ENCODE measurements at regions not wholly inside any gene's neighbourhood (a gene's known extent, or its start where the extent isn't known, plus 50 kb on each side); places are given as distances from the start of the nearest gene placed in this dataset.

DNA sequence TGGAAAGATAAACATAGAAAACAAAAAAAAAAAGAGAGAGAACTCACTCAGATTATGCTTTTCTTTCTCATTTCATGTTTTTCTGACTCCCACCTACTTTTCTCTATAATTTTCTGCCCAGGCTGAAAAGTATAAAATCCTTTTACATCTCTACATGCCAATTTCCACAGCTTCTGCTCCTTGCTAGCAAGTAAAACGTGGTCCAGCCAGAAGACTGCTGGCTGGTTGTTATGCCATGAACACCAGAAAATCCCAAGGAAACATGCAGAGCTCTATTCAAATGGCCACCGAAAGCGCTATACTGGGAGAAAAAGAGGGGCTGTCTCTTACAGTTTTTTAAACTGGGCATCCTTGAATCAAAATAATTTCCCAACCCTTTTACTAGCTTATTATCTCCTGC lies 512.8 kb upstream of the ID4 start:
- no peak for DNase-seq (ENCODE audit: low read depth in 2 of 2)

DNA sequence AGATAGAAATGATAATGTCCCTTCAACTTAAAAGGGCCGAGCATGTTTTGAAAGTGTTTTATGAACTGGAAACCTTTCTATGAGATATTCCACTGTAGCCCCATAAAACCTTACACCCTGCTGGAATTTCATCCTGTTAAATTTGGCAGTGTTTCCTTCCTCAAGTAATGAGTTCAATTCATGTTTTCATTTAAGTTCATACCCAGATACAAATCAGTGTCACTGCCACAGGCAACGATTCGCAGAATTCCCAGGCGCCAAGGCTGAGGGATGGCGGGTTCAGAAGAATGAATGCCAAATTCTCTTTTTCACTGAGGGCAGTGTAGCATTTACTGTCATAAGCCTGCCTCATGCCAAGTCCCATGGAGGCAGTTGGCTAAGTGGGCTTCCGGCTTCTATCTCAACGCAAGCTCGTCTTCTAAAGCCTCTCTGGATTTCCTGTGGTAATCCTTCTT lies 511.8 kb upstream of the ID4 start:
- no peak for DNase-seq (ENCODE audit: low read depth in 2 of 2)

DNA sequence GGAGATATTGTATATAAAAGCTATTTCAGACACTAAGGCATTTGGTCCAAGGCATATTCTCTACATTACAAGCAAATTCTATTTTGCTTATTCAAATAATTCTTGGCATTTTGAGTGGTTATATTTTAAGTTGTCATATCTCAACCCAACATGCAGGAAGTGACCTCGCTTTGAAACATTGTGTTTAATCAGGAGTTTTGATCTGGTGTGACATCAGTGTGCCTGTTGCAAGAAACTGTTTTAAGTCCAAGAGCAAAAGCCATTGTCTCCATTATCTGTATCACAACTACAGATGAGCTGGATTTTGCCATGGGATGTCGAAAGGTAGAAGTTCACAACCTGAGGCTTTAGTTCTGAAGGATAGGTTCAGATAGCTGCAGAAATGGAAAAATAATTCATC lies 509.9 kb upstream of the ID4 start:
- no peak for DNase-seq (ENCODE audit: low read depth in 2 of 2)

DNA sequence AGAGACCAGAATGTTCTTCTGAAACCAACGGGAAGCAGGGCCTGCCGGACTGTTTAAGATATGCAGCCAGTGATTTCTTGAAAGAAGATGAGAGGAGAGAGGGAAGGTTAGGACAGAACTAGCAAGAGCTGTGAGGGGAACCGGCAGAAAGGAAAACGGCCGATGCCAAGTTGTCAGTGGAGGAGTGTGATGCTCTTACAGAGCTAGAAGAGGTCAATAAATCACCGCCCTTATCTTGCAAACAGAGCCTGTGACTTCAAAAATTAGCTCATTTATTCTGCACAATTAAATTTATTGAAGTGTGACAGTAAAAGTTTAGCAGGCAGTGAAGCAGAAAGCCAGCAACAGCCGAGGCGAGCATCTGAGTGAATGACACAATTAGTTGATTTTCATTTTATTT lies 509.5 kb upstream of the ID4 start:
- no peak for DNase-seq (ENCODE audit: low read depth in 2 of 2)

DNA sequence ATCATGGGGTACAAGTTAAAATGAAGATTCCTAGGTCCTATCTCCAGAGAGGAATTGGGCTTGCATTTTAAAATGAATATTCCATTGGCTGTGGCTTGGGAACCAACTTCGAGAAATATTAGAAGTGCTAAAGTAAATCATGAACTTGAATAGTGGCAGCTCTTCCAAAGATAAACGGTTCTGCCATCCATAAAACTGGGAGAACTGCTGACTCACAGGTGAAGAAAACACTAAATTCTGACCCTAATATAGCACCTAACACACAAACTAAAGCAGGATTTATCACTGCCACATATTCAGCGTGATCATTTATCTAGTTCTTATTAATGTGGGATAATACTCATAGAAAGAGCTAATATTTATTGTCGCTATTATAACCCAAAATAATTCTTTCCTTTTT lies 508.1 kb upstream of the ID4 start:
- DNase-seq (ENCODE audit: low read depth in 2 of 2), result no peak

DNA sequence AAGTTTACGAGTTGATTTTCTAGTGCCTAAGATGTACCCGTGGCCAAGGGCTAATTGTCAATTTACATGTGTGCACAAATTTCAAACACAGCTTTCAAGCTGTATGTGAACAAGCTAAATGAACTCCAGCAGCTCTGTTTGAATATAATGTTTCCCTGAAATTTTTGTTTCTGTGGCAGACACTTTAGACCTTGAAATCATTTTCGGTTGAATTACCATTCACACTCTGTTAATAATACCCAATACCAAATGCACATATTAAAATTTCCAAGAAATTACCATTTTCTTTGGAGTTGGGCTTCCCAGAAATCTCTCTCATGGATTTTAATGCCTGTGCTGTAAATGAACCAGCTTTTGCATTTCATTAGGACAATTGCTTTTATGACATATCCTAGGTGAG lies 506.1 kb upstream of the ID4 start:
- DNase-seq (ENCODE audit: low read depth in 2 of 2), result no peak

DNA sequence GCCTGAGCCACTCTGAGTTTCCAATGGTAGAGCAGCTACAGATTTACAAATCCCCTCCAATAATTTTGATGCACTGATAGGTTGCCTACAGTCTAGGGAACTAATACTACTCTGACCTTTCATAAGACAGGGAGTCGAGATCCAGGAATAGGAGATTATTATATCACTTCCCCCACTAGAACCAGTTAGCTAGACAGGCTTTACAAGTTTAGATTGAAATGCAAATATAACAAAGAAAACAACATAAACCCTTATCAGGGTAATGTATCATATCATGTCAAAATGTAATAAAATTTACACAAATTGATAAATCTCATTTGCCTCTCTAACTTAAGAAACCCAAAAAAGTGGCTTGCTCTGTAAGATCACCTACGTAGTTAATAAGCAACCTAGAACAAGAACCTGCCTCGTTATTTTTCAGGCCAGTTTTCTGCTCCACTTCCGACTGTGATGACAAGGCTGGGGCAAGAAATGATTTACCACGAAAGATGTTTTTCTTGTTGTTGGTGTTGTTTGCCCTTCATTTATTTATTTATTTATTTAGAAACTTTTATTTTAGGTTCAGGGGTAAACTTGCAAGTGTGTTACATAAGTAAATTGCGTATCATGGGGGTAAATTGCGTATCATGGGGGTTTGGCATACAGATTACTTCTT lies 504.2 kb upstream of the ID4 start:
- no peak for DNase-seq (ENCODE audit: low read depth in 2 of 2)

DNA sequence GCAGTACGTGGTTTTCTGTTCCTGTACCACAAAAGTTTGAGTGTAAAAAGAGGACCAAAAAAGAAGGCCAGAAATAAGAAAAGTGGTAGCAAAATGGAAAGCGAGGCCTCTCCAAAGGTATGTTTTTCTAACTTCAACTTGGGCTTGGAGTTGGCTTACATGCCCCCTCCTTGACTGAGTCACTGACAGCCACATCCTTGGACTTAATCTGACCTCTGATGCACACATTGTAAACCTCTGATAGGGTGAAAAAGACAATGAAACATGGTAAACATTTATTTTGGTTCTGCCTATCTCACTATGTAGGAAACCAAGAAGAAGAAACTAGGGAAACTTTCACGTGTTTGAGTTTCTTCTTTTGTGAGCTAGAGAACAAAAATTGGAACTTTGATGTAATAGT lies 503.2 kb upstream of the ID4 start:
- no peak for DNase-seq (ENCODE audit: low read depth in 2 of 2)

DNA sequence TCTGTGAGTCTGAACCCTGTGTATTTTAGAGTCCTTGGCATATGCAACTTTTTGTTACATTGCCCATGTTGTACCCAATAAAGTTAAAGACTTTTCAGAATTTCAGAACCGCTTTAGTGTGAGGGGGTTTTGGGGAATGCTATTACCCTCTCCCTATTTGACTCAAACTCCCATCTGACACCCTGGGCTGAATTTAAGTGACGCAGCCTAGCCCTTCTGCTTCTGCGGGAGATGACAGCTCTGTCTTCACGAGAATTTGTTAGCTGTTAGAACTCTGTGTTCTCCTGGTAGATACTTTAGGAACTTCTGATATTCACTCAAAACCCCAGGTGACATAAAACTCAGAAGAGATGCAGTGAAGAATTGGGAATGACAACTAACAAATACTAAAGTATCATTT lies 500.6 kb upstream of the ID4 start:
- no peak for DNase-seq (ENCODE audit: low read depth in 2 of 2)

DNA sequence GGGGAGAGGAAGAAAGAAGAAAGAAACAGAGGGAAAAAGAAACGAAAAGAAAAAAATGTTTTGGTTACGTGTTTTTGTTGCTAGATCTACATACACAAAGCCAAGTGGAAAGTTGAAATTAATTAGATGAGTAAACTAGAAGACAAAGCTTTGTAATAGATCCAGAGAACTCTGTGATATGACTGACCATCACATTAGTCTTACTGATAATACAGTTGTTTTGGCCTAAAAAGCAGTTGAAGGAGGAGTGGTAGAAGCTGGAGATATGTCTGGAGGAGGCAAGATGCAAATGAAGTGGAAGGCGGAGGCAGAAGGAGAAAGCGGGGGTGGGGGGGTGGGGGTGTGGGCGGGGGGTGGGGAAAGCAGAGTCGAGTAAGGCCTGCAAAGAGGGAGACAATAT lies 500.1 kb upstream of the ID4 start:
- DNase-seq (ENCODE audit: low read depth in 2 of 2), result no peak

DNA sequence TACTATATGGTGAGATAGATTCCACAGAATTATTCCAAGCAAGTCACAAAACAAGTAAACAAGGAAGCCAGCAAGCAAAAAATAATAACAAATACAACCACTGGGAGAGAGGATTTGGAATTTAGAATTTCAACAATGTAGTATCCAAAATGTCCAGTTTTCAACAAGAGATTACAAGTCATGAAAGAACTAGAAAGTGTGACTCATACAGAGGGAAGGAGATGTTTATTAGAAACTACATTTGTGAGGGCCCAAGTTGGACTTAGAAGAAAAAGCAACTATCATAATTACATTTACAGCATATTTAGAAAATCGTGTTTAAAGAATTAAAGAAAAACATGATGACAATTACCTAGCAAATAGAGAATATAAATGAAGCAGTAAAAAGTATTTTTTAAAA lies 494.6 kb upstream of the ID4 start:
- no peak for DNase-seq (ENCODE audit: low read depth in 2 of 2)

DNA sequence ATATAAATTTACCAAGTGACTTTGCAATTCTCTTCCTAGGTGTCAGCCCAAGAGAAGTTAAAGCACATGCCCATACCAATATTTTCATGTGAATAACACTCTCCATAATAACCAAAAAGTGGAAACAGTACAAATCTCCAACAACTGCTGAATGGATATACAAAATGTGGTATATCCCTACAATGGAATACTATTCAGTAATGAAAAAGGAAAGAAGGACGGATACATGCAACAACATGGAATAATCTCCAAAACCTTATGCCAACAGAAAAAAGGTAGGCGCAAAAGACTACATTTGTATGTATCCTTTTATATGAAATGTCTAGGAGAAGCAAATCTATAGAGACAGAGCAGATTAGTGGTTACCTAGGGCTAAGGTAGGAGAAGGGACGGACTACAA lies 487.7 kb upstream of the ID4 start:
- no peak for DNase-seq (ENCODE audit: low read depth in 2 of 2)

DNA sequence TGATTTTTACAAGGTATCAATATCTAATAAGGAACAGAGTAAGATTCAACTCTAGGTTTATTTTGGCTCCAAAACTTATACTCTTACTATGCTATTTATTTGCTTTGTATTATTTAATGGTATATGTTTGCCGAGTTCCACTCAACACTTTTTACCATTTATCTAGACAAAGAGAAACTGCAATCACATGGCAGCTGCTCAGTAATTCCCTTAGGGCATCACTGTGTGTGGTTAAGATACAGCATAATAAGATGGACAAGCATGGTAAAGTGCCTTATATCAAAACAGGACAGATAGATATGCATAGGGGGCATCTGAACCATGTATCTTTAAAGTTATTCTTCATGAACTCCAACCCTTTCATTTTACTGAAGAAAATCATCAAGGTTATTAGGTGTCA lies 483.0 kb upstream of the ID4 start:
- DNase-seq (ENCODE audit: low read depth in 2 of 2), result no peak

DNA sequence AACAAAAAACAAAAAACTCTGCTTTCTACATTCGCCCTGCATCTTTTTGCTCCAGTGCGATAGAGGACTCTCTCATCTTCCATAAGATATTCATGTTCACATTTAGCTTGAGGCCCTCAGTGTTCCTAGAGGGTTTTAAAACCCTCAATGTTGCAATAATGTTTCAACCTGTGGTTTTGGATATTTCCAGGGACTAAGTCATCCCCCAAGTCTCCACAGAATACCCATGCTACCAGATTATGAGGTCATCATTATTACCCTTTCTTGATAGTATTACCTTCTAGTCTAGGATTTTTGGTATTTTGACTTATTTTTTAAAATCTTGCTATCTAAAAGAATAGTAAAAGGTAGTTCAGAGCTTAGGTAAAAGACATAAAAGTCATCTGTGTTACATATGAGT lies 480.5 kb upstream of the ID4 start:
- DNase-seq (ENCODE audit: low read depth in 2 of 2), result no peak

DNA sequence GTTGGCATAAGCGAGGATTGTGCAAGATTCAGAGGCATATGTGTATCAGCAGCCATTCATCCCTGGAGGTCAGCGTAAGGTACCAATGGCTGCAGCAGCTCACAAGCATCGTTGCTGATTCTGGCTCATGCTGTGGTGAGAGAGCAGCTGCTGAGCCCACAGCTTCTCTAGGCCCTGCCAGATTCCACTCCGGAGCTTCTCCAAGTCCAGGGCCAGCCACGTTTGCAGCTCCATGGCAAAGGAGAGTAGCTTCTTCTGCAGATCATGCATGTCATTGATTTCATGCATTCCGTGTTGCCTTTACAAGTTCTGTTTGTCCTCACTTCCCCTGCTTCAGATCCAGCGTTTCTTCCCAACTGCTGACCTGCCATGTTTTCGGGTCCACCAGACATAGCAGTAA lies 474.8 kb upstream of the ID4 start:
- DNase-seq (ENCODE audit: low read depth in 2 of 2), result no peak

DNA sequence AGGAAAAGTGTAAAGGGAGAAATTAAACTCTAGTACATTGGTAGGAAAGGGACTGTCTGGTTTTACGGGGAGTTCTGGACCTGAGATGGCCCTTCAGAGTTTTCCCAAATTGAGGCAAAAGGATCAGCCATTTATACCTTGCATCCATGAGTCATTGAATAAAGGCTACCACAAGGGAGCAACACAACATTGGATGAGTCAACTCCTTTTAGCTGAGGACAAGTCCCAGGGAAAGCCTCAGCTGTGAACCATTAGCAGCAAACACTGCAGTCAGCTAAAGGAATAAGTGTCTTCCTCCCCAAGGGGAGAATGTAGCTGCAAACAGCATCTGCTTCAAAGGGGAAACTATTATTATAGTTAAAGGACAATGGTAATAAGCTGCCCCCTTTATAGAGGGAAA lies 468.7 kb upstream of the ID4 start:
- DNase-seq (ENCODE audit: low read depth in 2 of 2), result no peak

DNA sequence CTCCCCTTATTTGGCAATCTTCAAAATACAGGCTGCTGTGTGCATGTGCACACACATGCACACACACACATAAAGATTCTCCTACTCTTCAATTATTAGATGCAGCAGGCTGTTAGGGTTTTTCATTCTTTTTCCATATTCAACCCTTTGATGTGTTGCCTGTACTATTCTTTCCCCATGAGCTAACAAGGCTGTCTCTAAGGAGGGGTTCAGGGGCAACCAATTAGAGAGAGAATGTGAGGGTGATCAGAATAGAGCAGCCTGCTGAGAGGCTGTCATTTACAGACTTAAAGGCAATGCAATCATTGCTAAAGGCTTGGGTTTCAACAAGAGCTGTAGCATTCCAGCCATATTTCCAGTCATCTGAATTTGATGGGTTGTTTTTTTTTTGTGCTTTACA lies 467.4 kb upstream of the ID4 start:
- no peak for DNase-seq (ENCODE audit: low read depth in 2 of 2)

DNA sequence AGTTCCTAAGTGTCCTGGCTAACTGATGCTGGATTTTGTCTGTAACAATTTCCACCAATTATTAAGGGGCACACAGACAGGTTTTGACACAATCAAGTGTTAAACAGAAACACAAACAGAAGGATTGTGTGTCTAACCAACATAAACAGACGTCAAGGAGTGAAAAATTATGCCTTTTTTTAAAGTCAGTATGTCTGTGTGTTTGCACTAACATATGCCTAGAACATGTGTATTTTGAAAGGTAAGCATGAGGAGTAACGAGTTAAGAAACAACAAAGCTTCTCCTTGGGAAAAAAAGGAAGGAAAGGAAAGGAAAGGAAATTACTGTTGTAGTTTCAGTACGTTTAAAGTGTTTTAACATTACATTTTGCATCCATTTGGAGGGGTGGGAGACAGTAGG lies 466.3 kb upstream of the ID4 start:
- no peak for DNase-seq (ENCODE audit: low read depth in 2 of 2)

DNA sequence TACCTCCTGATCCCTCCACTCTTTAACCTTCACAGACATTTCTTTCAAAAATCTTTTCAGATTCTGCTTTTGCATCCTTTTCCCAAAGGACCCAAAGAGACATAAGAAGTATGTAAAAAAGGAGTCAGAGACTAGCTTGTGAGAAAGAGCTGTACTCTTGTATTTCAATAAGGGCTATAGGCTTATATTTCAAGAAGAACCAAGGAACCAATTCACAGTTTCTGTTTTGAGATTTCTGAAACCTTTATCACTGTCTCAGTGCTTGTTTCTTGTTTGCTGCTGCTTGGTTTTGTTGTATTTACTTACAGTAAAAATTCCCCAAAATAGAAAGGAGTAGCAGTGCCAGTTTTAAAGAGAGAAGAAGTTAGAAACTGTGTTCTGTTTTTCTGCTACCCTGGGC lies 461.6 kb upstream of the ID4 start:
- DNase-seq (ENCODE audit: low read depth in 2 of 2), result no peak

DNA sequence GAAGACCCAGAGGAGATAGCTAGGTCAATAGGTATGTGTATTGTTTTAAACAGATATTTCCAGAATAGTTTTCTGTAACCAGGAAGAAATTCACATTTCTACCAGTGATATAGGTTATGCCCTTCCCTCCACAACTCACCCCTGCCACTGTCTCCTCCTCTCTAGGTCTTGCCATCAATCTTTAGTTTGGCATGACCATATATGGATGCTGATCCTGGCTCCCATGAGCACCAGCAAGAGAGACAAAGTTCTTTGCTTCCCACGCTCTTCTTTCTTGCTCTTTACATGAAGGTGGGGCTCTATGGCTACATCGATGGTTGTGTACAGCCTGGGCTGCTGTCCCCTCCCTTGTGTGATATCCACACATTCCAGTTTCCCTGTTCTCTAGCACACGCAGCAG lies 459.4 kb upstream of the ID4 start:
- DNase-seq (ENCODE audit: low read depth in 2 of 2), result no peak

DNA sequence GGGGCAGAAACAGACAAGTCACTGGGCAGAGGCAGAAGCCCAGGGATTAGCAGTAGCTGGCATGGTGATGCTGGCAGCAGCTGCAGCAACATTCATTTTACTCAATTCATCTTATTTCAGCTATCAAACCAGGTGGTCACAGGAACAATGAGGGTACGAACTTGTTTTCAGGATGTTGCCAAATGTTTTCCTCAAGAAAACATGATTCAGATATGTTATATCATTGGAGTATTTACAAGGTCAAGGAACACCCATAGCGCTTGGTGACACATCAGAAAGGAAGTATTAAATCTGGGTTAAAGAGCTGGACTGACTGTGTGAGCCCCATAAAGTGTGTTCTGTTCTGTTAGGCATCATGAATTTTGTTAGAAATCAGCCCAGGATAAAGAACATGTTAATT lies 456.9 kb upstream of the ID4 start:
- DNase-seq (ENCODE audit: low read depth in 2 of 2), result no peak

DNA sequence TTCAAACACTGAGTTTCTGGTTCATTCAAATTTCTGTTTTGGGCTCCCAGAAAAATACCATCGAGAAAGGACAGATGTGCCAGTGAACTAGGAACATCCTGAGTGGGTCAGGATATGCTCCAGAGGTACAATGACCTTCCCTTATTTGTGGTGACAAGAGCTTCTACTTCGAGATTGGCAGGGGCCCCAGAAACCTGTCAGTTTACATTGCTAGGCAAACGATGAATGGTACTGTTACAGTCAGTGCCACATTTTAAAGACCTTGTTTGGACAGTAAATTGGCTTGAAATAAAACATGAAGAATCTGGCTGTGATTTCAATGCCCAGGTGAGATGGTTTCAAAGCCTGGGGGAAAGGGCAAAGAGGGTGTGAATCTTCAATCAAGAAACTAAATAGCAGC lies 454.5 kb upstream of the ID4 start:
- no peak for DNase-seq (ENCODE audit: low read depth in 2 of 2)

DNA sequence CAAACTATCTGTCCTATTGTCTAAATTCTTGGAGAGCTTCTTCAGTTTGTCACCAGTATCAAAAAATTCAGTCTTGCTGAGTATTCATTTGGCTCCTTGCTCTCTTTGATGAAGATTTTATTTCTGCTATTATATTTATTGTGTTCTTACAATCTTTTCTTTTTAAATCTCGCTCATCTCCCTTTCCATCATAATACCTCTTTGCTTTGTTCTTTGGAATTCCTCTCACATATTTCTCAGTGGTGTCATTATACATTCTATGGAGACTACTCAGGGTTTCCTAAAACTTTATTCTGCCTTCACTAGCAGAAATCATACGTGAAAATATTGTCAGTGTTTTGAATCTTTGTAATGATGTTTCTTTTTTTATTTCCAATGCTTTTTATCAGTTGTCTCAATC lies 445.2 kb upstream of the ID4 start:
- no peak for DNase-seq (ENCODE audit: low read depth in 2 of 2)

DNA sequence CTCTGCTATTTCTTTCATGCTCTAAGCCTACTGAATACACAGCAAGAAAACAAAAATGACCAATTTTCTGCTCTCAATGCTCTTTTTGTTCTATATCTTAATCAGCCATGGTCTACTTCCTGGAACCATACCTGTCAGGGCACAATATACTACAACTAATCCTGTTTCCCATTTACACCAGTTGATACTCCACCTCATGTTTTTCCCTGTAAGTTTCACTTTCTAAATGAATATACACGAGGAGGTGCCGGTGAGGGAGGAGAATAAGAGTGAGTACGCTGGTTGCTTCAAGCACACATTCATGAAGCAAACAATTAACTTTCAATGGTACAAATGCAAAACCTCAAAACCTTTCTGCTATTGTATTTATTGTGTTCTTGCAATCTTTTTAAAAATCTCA lies 443.1 kb upstream of the ID4 start:
- no peak for DNase-seq (ENCODE audit: low read depth in 2 of 2)

DNA sequence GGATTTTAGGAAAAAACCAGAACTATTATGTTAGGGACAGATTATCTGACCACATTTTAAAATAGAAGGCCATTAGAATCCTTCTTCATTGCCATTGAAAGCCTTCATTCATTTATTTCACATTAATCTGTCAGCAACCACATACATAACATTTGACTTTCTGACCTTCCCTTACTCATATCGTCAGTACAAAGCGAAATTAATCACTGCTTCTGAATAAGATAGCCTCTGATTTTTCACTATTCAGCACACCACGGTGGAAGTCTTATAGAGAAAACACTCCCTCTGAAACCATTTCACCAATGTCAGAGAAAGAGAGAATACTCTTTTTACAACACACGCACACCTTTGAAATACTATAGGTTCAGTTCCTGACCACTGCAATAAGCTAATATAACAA lies 442.5 kb upstream of the ID4 start:
- no peak for DNase-seq (ENCODE audit: low read depth in 2 of 2)
